Keratinocyte (primary cell): ENCODE measurements at regions not wholly inside any gene's neighbourhood (a gene's known extent, or its start where the extent isn't known, plus 50 kb on each side); places are given as distances from the start of the nearest gene placed in this dataset.

Source experiments
- CTCF ChIP-seq, 3 experiments: IDR thresholded peaks in 1 of 3; conservative IDR thresholded peaks in 1 of 3; optimal IDR thresholded peaks in 1 of 3; 2 replicates in 2 of 3; 3 replicates in 1 of 3; pipeline versions ENCODE3 to v1.5.1; 2011; ENCODE audit warnings: low read length in 3 of 3, mild to moderate bottlenecking in 3 of 3, moderate library complexity in 2 of 3, control low read depth in 1 of 3, inconsistent platforms in 1 of 3; ENCODE audit not compliant: insufficient read depth in 2 of 3; ENCODE audit errors: extremely low read depth in 1 of 3
- EZH2 ChIP-seq: IDR thresholded peaks from one replicate; pipeline ENCODE4 v1.6.1; 2012; ENCODE audit warnings: inconsistent platforms, mild to moderate bottlenecking, low read length, moderate library complexity

DNA sequence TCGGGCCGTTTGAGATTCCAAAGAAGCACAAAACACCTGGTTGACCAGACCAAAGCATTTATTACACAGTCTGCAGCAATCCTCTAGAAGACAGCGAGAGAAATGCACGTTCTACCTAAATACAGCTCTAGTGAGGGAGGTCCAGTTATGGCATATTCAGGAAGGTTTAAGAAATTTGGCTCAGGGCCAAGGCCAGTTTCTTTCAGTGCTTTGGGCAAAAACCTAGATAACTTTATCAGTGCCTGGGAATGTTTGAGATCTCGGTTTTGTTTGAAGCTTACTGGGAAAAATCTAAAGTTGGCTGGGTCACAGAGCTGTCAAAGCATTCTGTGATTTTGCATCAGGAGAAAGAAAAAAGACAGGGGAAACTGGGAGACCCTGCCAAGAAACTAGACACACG lies 514.0 kb upstream of the TMPRSS15 start:
- TF ChIP-seq CTCF (optimal IDR thresholded peaks at IDR 0.05 in 1 of 3, IDR thresholded peaks at IDR 0.05 in 1 of 3, conservative IDR thresholded peaks at IDR 0.05 in 1 of 3; ENCODE audit: extremely low read depth in 1 of 3, insufficient read depth in 2 of 3, low read length in 3 of 3) (no peak), EZH2 (no peak)
